Ecto neural progenitor cell (in vitro differentiated cells): ENCODE measurements at regions not wholly inside any gene's neighbourhood (a gene's known extent, or its start where the extent isn't known, plus 50 kb on each side); places are given as distances from the start of the nearest gene placed in this dataset.

Source experiments
- DNase-seq: peaks from one replicate; pipeline ENCODE4 v3.0.0-alpha.2; 2018; ENCODE audit warnings: low spot score

DNA sequence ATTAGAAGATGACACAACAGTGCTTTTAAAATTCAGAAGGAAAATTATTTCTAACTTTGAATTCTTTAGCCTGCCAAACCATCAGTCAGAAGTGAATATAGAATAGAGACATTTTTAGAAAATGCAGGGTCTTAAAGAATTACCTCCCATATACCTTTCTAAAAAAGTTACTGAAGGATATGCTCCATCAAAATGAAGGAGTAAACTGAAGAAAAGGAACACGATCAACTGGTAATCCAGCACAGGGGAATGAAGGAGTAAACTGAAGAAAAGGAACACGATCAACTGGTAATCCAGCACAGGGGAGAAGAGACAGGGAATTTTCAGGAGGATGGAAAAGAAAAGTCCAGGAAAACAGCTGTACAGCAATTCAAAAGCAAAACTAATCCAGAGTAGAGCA is 75.4 kb upstream of the LDLRAD3 start:
- no peak for DNase-seq

GRCh38 chr11:35873721-35874120 is 70.1 kb upstream of the LDLRAD3 start:
- DNase-seq: no peak

DNA sequence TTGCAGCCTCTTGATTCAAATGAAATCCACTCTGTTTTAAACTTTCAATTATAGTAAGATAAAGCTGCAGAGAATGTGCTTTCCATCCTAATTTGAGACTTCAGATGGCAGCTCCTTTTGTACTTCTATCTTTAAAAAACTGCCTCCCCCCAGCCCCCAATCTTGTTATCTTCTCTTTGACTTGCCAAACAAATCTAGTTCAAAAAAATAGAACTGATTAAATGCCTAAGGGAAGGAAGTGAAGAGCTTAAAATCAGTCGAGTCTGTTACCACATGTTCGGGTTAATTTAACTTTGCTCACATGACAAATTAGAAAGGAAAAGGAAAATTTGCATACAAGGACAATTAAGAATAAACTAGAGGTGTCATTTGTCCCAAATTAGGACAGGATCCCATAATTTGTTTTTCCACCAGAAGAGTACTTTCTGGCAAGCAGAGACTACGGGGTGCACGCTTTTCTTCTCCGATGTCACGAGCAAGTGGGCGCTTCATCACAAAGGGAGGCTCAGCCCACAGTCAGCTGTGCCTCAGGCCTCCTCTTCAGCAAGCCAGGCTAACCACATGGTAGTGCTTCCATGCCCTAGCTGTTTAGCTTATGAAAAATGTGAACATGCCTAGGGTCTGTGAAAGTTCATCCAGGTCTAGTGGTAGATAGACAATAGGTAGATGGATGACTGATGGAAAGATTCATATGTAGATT is 69.0 kb upstream of the LDLRAD3 start:
- DNase-seq: no peak

GRCh38 chr11:35875466-35875865 is 68.4 kb upstream of the LDLRAD3 start:
- no peak for DNase-seq

DNA sequence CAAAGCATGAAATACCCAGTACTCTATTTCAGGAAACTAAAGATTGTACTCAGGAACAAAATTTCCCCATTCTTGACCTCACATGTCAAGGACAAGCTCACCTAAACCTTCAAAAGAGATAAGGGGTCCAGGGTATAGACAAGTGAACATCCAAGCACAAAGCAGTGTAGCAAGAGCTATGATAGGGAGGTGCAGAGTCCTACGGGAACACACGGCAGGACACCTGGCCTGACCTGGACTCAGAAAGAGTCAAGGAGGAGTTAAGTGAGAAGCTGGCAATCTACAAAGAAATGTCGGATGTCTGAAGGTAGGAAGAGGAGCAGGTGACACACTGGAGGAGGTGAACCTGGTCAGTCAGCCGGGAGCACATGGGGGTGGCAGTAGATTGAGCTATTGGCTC is 67.1 kb upstream of the LDLRAD3 start:
- peak; percentile 22 for DNase-seq

- DNase-seq: no peak
Measured at GRCh38 chr11:35878741-35879140, 65.1 kb upstream of the LDLRAD3 start.

DNA sequence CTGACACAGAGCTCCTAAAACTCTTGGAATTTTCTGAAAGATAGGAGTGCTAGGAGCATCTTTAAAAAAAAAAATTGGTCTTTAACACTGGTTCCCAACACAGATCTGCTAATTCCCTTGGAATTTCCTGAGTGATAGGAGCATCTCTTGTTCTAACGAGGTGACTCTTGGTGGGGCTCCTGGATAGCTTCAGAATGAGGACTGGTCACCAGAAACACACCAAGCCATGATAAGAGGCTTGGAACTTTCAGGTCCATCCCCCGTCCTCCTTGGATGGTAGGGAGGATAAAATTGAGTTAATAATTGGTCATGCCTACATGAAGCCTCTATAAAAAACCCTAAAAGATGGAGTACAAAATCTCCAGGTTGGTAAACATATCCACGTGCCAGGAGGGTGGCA is 64.5 kb upstream of the LDLRAD3 start:
- DNase-seq: no peak

- no peak for DNase-seq
Measured at GRCh38 chr11:35886759-35887158, 57.1 kb upstream of the LDLRAD3 start.

- DNase-seq: no peak
Measured at GRCh38 chr11:35887737-35888136, 56.1 kb upstream of the LDLRAD3 start.

DNA sequence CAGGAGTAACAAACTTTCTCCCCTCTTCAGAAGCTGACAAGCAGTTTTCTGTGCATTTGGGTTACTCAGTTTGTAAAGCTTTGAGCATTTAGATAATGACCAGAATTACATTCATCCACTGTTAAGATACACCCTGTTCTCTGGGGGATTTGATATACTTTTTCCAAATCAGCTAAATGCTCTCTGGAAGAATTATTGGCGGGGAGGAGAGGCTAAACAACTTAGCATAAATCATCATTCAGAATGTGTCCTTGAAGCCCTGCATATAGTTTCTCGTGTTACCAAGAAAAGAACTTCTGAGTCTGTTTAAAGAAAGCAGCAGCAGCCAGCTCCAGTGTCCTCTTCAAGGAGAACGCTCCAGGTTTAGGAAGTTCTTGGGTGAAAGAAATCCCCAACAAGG is 54.9 kb upstream of the LDLRAD3 start:
- DNase-seq: no peak

- DNase-seq: no peak
Measured at GRCh38 chr11:35891096-35891495, 52.8 kb upstream of the LDLRAD3 start.

GRCh38 chr11:35892166-35892565 is 51.7 kb upstream of the LDLRAD3 start:
- no peak for DNase-seq

DNA sequence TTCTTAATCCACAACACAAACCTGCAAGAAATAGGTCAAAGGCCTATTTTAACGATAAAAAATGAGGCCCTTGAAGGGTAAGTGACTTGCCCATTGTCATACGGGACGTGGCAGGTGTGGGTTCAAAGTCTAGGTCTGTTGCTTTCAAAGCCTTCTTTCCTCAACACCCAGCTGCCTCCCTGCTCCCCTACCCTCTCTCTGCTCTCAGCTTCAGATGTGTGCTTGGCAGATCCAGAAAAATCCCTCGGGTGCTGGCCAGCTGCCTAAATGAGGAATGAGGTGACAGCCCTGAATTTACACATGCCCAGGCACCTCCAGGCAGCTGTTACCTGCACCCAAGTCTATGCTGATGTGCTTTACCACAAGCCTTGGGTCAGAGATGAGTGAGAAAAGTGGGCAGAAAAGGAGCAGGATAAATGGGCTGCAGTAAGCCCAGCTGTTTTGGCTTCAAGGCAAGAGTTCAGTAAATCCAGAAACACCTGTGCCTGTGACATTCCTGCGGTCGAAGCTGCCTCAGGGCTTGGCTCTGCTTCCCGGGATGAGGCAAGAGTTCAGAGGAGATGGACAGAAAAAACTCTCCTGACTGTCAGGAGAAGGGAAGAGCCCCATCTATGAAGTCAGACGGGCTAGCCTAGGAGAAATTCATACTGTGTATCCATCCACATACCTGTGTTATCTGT is 49.9 kb upstream of the LDLRAD3 start:
- no peak for DNase-seq
